ENCODE measurements at regions not wholly inside any gene's neighbourhood (a gene's known extent, or its start where the extent isn't known, plus 50 kb on each side); places are given as distances from the start of the nearest gene placed in this dataset.
"Not testable (repeated sequence)": the region's sequence is repeated elsewhere in the genome, so short reads cannot be mapped to it uniquely, and the experiment has no call there.

GRCh38 chr9:42300124-42300523, 116.7 kb downstream of the SPATA31A6 start:
- H3K27ac Mint-ChIP-seq, DNase-seq, H3K27me3 Mint-ChIP-seq, H3K9me3 Mint-ChIP-seq, H3K36me3 Mint-ChIP-seq, H3K4me1 Mint-ChIP-seq, H3K4me3 Mint-ChIP-seq, ATAC-seq, POLR2A ChIA-PET: not testable (repeated sequence)

GRCh38 chr9:42306625-42307024, 123.2 kb downstream of the SPATA31A6 start:
- H3K27ac Mint-ChIP-seq, H3K4me3 Mint-ChIP-seq, H3K4me1 Mint-ChIP-seq, DNase-seq, H3K27me3 Mint-ChIP-seq, POLR2A ChIA-PET, H3K36me3 Mint-ChIP-seq, H3K9me3 Mint-ChIP-seq, ATAC-seq: not testable (repeated sequence)

GRCh38 chr9:42307449-42307848, 124.0 kb downstream of the SPATA31A6 start:
- H3K9me3 Mint-ChIP-seq, H3K4me1 Mint-ChIP-seq, H3K36me3 Mint-ChIP-seq, ATAC-seq, DNase-seq, H3K4me3 Mint-ChIP-seq, H3K27me3 Mint-ChIP-seq, H3K27ac Mint-ChIP-seq, POLR2A ChIA-PET: not testable (repeated sequence)

- H3K27ac Mint-ChIP-seq, H3K36me3 Mint-ChIP-seq, H3K27me3 Mint-ChIP-seq, H3K4me3 Mint-ChIP-seq, H3K9me3 Mint-ChIP-seq, ATAC-seq, POLR2A ChIA-PET, H3K4me1 Mint-ChIP-seq, DNase-seq: not testable (repeated sequence)
Observed at GRCh38 chr9:42310972-42311371, 127.5 kb downstream of the SPATA31A6 start.

GRCh38 chr9:42316026-42316425, 132.6 kb downstream of the SPATA31A6 start:
- H3K4me3 Mint-ChIP-seq, H3K27me3 Mint-ChIP-seq, ATAC-seq, H3K27ac Mint-ChIP-seq, H3K36me3 Mint-ChIP-seq, DNase-seq, H3K4me1 Mint-ChIP-seq, H3K9me3 Mint-ChIP-seq, POLR2A ChIA-PET: not testable (repeated sequence)

GRCh38 chr9:42317677-42318076, 134.2 kb downstream of the SPATA31A6 start:
- POLR2A ChIA-PET, H3K27me3 Mint-ChIP-seq, H3K36me3 Mint-ChIP-seq, H3K4me3 Mint-ChIP-seq, H3K27ac Mint-ChIP-seq, H3K4me1 Mint-ChIP-seq, DNase-seq, H3K9me3 Mint-ChIP-seq, ATAC-seq: not testable (repeated sequence)

GRCh38 chr9:42323084-42323809, 139.8 kb downstream of the SPATA31A6 start:
- H3K27me3 Mint-ChIP-seq, H3K27ac Mint-ChIP-seq, H3K4me1 Mint-ChIP-seq, DNase-seq, ATAC-seq, H3K9me3 Mint-ChIP-seq, H3K36me3 Mint-ChIP-seq, H3K4me3 Mint-ChIP-seq, POLR2A ChIA-PET: not testable (repeated sequence)

- POLR2A ChIA-PET: not testable (repeated sequence)
Observed at GRCh38 chr9:42325142-42325541, 141.7 kb downstream of the SPATA31A6 start.

GRCh38 chr9:42325561-42325960, 142.1 kb downstream of the SPATA31A6 start:
- H3K9me3 Mint-ChIP-seq: not testable (repeated sequence)

More at GRCh38 chr9:42325142-42325541, 141.7 kb downstream of the SPATA31A6 start:
- H3K36me3 Mint-ChIP-seq, ATAC-seq, DNase-seq, H3K9me3 Mint-ChIP-seq, H3K4me3 Mint-ChIP-seq, H3K27ac Mint-ChIP-seq, H3K27me3 Mint-ChIP-seq, H3K4me1 Mint-ChIP-seq: not testable (repeated sequence)

GRCh38 chr9:42326482-42326881, 143.0 kb downstream of the SPATA31A6 start:
- DNase-seq, H3K4me3 Mint-ChIP-seq, H3K27me3 Mint-ChIP-seq, ATAC-seq, POLR2A ChIA-PET, H3K9me3 Mint-ChIP-seq, H3K4me1 Mint-ChIP-seq, H3K27ac Mint-ChIP-seq, H3K36me3 Mint-ChIP-seq: not testable (repeated sequence)

More at GRCh38 chr9:42325561-42325960, 142.1 kb downstream of the SPATA31A6 start:
- H3K27ac Mint-ChIP-seq, ATAC-seq, DNase-seq, H3K36me3 Mint-ChIP-seq, POLR2A ChIA-PET, H3K4me1 Mint-ChIP-seq, H3K4me3 Mint-ChIP-seq, H3K27me3 Mint-ChIP-seq: not testable (repeated sequence)

- ATAC-seq, H3K36me3 Mint-ChIP-seq, H3K4me1 Mint-ChIP-seq, H3K9me3 Mint-ChIP-seq, DNase-seq, H3K27me3 Mint-ChIP-seq, POLR2A ChIA-PET, H3K4me3 Mint-ChIP-seq, H3K27ac Mint-ChIP-seq: not testable (repeated sequence)
Observed at GRCh38 chr9:42335342-42335741, 151.9 kb downstream of the SPATA31A6 start.

GRCh38 chr9:42335984-42336657, 152.7 kb downstream of the SPATA31A6 start:
- POLR2A ChIA-PET, H3K4me3 Mint-ChIP-seq, ATAC-seq, H3K27ac Mint-ChIP-seq, H3K27me3 Mint-ChIP-seq, H3K36me3 Mint-ChIP-seq, H3K4me1 Mint-ChIP-seq, DNase-seq, H3K9me3 Mint-ChIP-seq: not testable (repeated sequence)

GRCh38 chr9:42338275-42338674, 154.8 kb downstream of the SPATA31A6 start:
- H3K4me1 Mint-ChIP-seq, ATAC-seq, H3K27me3 Mint-ChIP-seq, H3K27ac Mint-ChIP-seq, H3K9me3 Mint-ChIP-seq, DNase-seq, H3K4me3 Mint-ChIP-seq, H3K36me3 Mint-ChIP-seq, POLR2A ChIA-PET: not testable (repeated sequence)

Data from naive thymus-derived CD8-positive, alpha-beta T cell (primary cell).